ENCODE measurements at regions not wholly inside any gene's neighbourhood (a gene's known extent, or its start where the extent isn't known, plus 50 kb on each side); places are given as distances from the start of the nearest gene placed in this dataset.

GRCh38 chr15:98213346-98213979 is 253.0 kb downstream of the ARRDC4 start:
- ATAC-seq = no peak
- no peak overlapping the region for H3K4me3 ChIP-seq
- H3K9me3 ChIP-seq = no peaks in the 10 kb centered on the region
- H3K36me3 ChIP-seq = no peaks in the 10 kb centered on the region
- H3K4me1 ChIP-seq = no peaks in the 10 kb centered on the region
- WGBS, 2 donors (ENCODE audit: low coverage in 1 of 2) = 67 to 88% methylated on average over 3 to 6 of the region's 6 CpGs
- no peak overlapping the region for H3K27ac ChIP-seq
- no peaks in the 10 kb centered on the region for H3K27me3 ChIP-seq
- TF ChIP-seq POLR2A (IDR thresholded peaks at IDR 0.05) (no peak), POLR2AphosphoS5 (IDR thresholded peaks at IDR 0.05) (no peak), EP300 (IDR thresholded peaks at IDR 0.05) (no peak), CTCF (IDR thresholded peaks at IDR 0.05) (no peak)

- 71 to 86% methylated on average over 4 of the region's 4 CpGs for WGBS, 2 donors (ENCODE audit: low coverage in 1 of 2)
- Histone ChIP-seq H3K4me3 (no peak overlapping the region), H3K27ac (no peak overlapping the region), H3K4me1 (no peaks in the 10 kb centered on the region), H3K9me3 (no peaks in the 10 kb centered on the region), H3K36me3 (no peaks in the 10 kb centered on the region), H3K27me3 (no peaks in the 10 kb centered on the region)
- TF ChIP-seq POLR2AphosphoS5 (IDR thresholded peaks at IDR 0.05) (no peak), CTCF (IDR thresholded peaks at IDR 0.05) (no peak), POLR2A (IDR thresholded peaks at IDR 0.05) (no peak), EP300 (IDR thresholded peaks at IDR 0.05) (no peak)
- no peak for ATAC-seq
Measured at GRCh38 chr15:98216166-98216565, 255.7 kb downstream of the ARRDC4 start.

GRCh38 chr15:98217356-98217755 is 256.9 kb downstream of the ARRDC4 start:
- Histone ChIP-seq H3K4me1 (no peaks in the 10 kb centered on the region), H3K36me3 (no peaks in the 10 kb centered on the region), H3K27me3 (no peaks in the 10 kb centered on the region), H3K27ac (no peak overlapping the region), H3K4me3 (no peak overlapping the region), H3K9me3 (no peaks in the 10 kb centered on the region)
- no peak for ATAC-seq
- TF ChIP-seq EP300 (IDR thresholded peaks at IDR 0.05) = no peak
- TF ChIP-seq POLR2AphosphoS5 (IDR thresholded peaks at IDR 0.05) = no peak
- no peak for TF ChIP-seq POLR2A (IDR thresholded peaks at IDR 0.05)
- no peak for TF ChIP-seq CTCF (IDR thresholded peaks at IDR 0.05)
- 67 to 74% methylated on average over 4 to 6 of the region's 6 CpGs for WGBS, 2 donors (ENCODE audit: low coverage in 1 of 2)

GRCh38 chr15:98221144-98221543 is 260.6 kb downstream of the ARRDC4 start:
- Histone ChIP-seq H3K36me3 (no peaks in the 10 kb centered on the region), H3K9me3 (no peaks in the 10 kb centered on the region), H3K27me3 (no peaks in the 10 kb centered on the region), H3K4me1 (no peaks in the 10 kb centered on the region), H3K4me3 (no peak overlapping the region), H3K27ac (no peak overlapping the region)
- no peak for TF ChIP-seq POLR2AphosphoS5 (IDR thresholded peaks at IDR 0.05)
- no peak for TF ChIP-seq CTCF (IDR thresholded peaks at IDR 0.05)
- TF ChIP-seq POLR2A (IDR thresholded peaks at IDR 0.05) = no peak
- no peak for TF ChIP-seq EP300 (IDR thresholded peaks at IDR 0.05)
- 60 to 92% methylated on average over 2 to 3 of the region's 3 CpGs for WGBS, 2 donors (ENCODE audit: low coverage in 1 of 2)
- no peak for ATAC-seq

GRCh38 chr15:98221577-98221976 is 261.1 kb downstream of the ARRDC4 start:
- ATAC-seq = no peak
- Histone ChIP-seq H3K27ac (no peak overlapping the region), H3K4me3 (no peak overlapping the region), H3K4me1 (no peaks in the 10 kb centered on the region), H3K9me3 (no peaks in the 10 kb centered on the region), H3K27me3 (no peaks in the 10 kb centered on the region), H3K36me3 (no peaks in the 10 kb centered on the region)
- 58 to 86% methylated on average over 4 of the region's 4 CpGs for WGBS, 2 donors (ENCODE audit: low coverage in 1 of 2)
- TF ChIP-seq CTCF (IDR thresholded peaks at IDR 0.05) (no peak), POLR2A (IDR thresholded peaks at IDR 0.05) (no peak), EP300 (IDR thresholded peaks at IDR 0.05) (no peak), POLR2AphosphoS5 (IDR thresholded peaks at IDR 0.05) (no peak)

All from gastroesophageal sphincter (tissue), 4 donors.